Skeletal muscle satellite cell (primary cell): ENCODE measurements at regions not wholly inside any gene's neighbourhood (a gene's known extent, or its start where the extent isn't known, plus 50 kb on each side); places are given as distances from the start of the nearest gene placed in this dataset.
"Not testable (repeated sequence)": the region's sequence is repeated elsewhere in the genome, so short reads cannot be mapped to it uniquely, and the experiment has no call there.

Experiments used
- H3K27me3 ChIP-seq: 2 replicates; pipeline ENCODE4 v1.7.0; 2013; ENCODE audit warnings: low read length; ENCODE audit not compliant: control insufficient read depth, insufficient read depth
- H3K36me3 ChIP-seq: 2 replicates; pipeline ENCODE4 v1.7.0; 2013; ENCODE audit warnings: mild to moderate bottlenecking, control low read depth, low read length; ENCODE audit not compliant: insufficient read depth
- H3K4me1 ChIP-seq: 2 replicates; pipeline ENCODE4 v1.7.0; 2013; ENCODE audit warnings: low read length; ENCODE audit not compliant: control insufficient read depth, insufficient read depth
- H3K4me2 ChIP-seq: 2 replicates; pipeline ENCODE4 v1.7.0; 2013; ENCODE audit warnings: mild to moderate bottlenecking, low read length
- H3K4me3 ChIP-seq: 2 replicates; pipeline ENCODE4 v1.7.0; 2013; ENCODE audit warnings: low read length
- H3K9ac ChIP-seq: 2 replicates; pipeline ENCODE4 v1.7.0; 2013; ENCODE audit warnings: mild to moderate bottlenecking, low read depth, low read length, moderate library complexity
- H3K9me3 ChIP-seq: replicated peaks from 2 replicates; pipeline ENCODE4 v1.7.0; 2013; ENCODE audit warnings: mild to moderate bottlenecking, control low read depth, low read length

- Histone ChIP-seq H3K27me3 (no peaks in the 10 kb centered on the region), H3K36me3 (no peaks in the 10 kb centered on the region), H3K4me1 (no peaks in the 10 kb centered on the region), H3K9ac (no peak overlapping the region), H3K4me3 (no peak overlapping the region), H3K4me2 (no peak overlapping the region), H3K9me3 (no peaks in the 10 kb centered on the region)
Measured at GRCh38 chr2:194539425-194539824, 1117.6 kb upstream of the SLC39A10 start.

- Histone ChIP-seq H3K27me3 (no peaks in the 10 kb centered on the region), H3K9ac (no peak overlapping the region), H3K4me3 (no peak overlapping the region), H3K4me2 (no peak overlapping the region), H3K9me3 (no peaks in the 10 kb centered on the region), H3K36me3 (no peaks in the 10 kb centered on the region), H3K4me1 (no peaks in the 10 kb centered on the region)
Measured at GRCh38 chr2:194526121-194526520, 1130.9 kb upstream of the SLC39A10 start.

- Histone ChIP-seq H3K9ac (no peak overlapping the region), H3K9me3 (no peaks in the 10 kb centered on the region), H3K4me3 (no peak overlapping the region), H3K4me1 (no peaks in the 10 kb centered on the region), H3K4me2 (no peak overlapping the region), H3K27me3 (no peaks in the 10 kb centered on the region), H3K36me3 (no peaks in the 10 kb centered on the region)
Measured at GRCh38 chr2:194514281-194514680, 1142.7 kb upstream of the SLC39A10 start.

- H3K9me3 ChIP-seq, H3K4me2 ChIP-seq, H3K36me3 ChIP-seq, H3K4me3 ChIP-seq, H3K27me3 ChIP-seq, H3K4me1 ChIP-seq, H3K9ac ChIP-seq: not testable (repeated sequence)
Measured at GRCh38 chr2:194511070-194511469, 1146.0 kb upstream of the SLC39A10 start.

- H3K27me3 ChIP-seq, H3K4me1 ChIP-seq, H3K4me3 ChIP-seq, H3K9ac ChIP-seq, H3K36me3 ChIP-seq, H3K4me2 ChIP-seq, H3K9me3 ChIP-seq: not testable (repeated sequence)
Measured at GRCh38 chr2:194504876-194505275, 1152.2 kb upstream of the SLC39A10 start.

GRCh38 chr2:194495046-194495445, 1162.0 kb upstream of the SLC39A10 start:
- H3K9ac ChIP-seq = no peak overlapping the region
- H3K4me2 ChIP-seq = no peak overlapping the region
- H3K36me3 ChIP-seq = no peaks in the 10 kb centered on the region
- no peaks in the 10 kb centered on the region for H3K27me3 ChIP-seq
- H3K9me3 ChIP-seq = no peaks in the 10 kb centered on the region
- no peak overlapping the region for H3K4me3 ChIP-seq
- H3K4me1 ChIP-seq = peaks cover 6% of the 10 kb centered on the region

GRCh38 chr2:194494401-194494800, 1162.6 kb upstream of the SLC39A10 start:
- Histone ChIP-seq H3K4me3 (no peak overlapping the region), H3K36me3 (no peaks in the 10 kb centered on the region), H3K4me2 (no peak overlapping the region), H3K9me3 (no peaks in the 10 kb centered on the region), H3K4me1 (peaks cover 6% of the 10 kb centered on the region), H3K9ac (no peak overlapping the region), H3K27me3 (no peaks in the 10 kb centered on the region)

GRCh38 chr2:194491409-194492115, 1165.5 kb upstream of the SLC39A10 start:
- Histone ChIP-seq H3K4me1 (peaks cover 6% of the 10 kb centered on the region), H3K36me3 (no peaks in the 10 kb centered on the region), H3K9ac (no peak overlapping the region), H3K4me3 (no peak overlapping the region), H3K9me3 (no peaks in the 10 kb centered on the region), H3K4me2 (no peak overlapping the region), H3K27me3 (no peaks in the 10 kb centered on the region)

GRCh38 chr2:194486326-194486725, 1170.7 kb upstream of the SLC39A10 start:
- Histone ChIP-seq H3K9me3 (no peaks in the 10 kb centered on the region), H3K27me3 (no peaks in the 10 kb centered on the region), H3K36me3 (no peaks in the 10 kb centered on the region), H3K4me3 (no peak overlapping the region), H3K4me1 (no peaks in the 10 kb centered on the region), H3K4me2 (no peak overlapping the region), H3K9ac (no peak overlapping the region)

- no peaks in the 10 kb centered on the region for H3K36me3 ChIP-seq
Measured at GRCh38 chr2:194483041-194483440, 1174.0 kb upstream of the SLC39A10 start.

GRCh38 chr2:194465641-194466040, 1191.4 kb upstream of the SLC39A10 start:
- H3K9me3 ChIP-seq = no peaks in the 10 kb centered on the region
- H3K4me1 ChIP-seq = no peaks in the 10 kb centered on the region
- H3K36me3 ChIP-seq = no peaks in the 10 kb centered on the region
- H3K4me3 ChIP-seq = no peak overlapping the region
- H3K9ac ChIP-seq = no peak overlapping the region
- H3K4me2 ChIP-seq = no peak overlapping the region
- H3K27me3 ChIP-seq = no peaks in the 10 kb centered on the region

More at GRCh38 chr2:194483041-194483440, 1174.0 kb upstream of the SLC39A10 start:
- Histone ChIP-seq H3K9ac (no peak overlapping the region), H3K4me1 (no peaks in the 10 kb centered on the region), H3K4me2 (no peak overlapping the region), H3K4me3 (no peak overlapping the region), H3K27me3 (no peaks in the 10 kb centered on the region), H3K9me3 (no peaks in the 10 kb centered on the region)

- Histone ChIP-seq H3K4me3 (no peak overlapping the region), H3K4me1 (no peaks in the 10 kb centered on the region), H3K9ac (no peak overlapping the region), H3K36me3 (no peaks in the 10 kb centered on the region), H3K9me3 (no peaks in the 10 kb centered on the region), H3K27me3 (no peaks in the 10 kb centered on the region), H3K4me2 (no peak overlapping the region)
Measured at GRCh38 chr2:194464964-194465638, 1191.9 kb upstream of the SLC39A10 start.
